Nephron progenitor cell (in vitro differentiated cells): ENCODE measurements at regions not wholly inside any gene's neighbourhood (a gene's known extent, or its start where the extent isn't known, plus 50 kb on each side); places are given as distances from the start of the nearest gene placed in this dataset.

ENCODE experiments used
- DNase-seq: peaks from one replicate; pipeline ENCODE4 v3.0.0; 2021
- H3K27ac Mint-ChIP-seq: 2 replicates; pipeline ENCODE4 v1.8.0; 2021; ENCODE audit warnings: mild to moderate bottlenecking, moderate library complexity, mixed read lengths
- H3K27me3 Mint-ChIP-seq: 2 replicates; pipeline ENCODE4 v1.8.0; 2021; ENCODE audit warnings: mild to moderate bottlenecking, low read depth, mixed read lengths; ENCODE audit not compliant: poor library complexity
- H3K36me3 Mint-ChIP-seq: 2 replicates; pipeline ENCODE4 v1.8.0; 2021; ENCODE audit warnings: low read depth, mixed read lengths
- H3K4me1 Mint-ChIP-seq: 2 replicates; pipeline ENCODE4 v1.8.0; 2021; ENCODE audit warnings: mixed read lengths
- H3K4me3 Mint-ChIP-seq: 2 replicates; pipeline ENCODE4 v1.8.0; 2021; ENCODE audit warnings: mild to moderate bottlenecking, moderate library complexity, mixed read lengths
- H3K9me3 Mint-ChIP-seq: 2 replicates; pipeline ENCODE4 v1.8.0; 2021; ENCODE audit warnings: mild to moderate bottlenecking, moderate library complexity, mixed read lengths
- CTCF ChIP-seq: fragments of 200-600 bp; sonication (generic); IDR thresholded peaks from 2 replicates; pipeline ENCODE4 v1.5.0; 2021; ENCODE audit warnings: antibody characterized with exemption

- peaks cover 13% of the 10 kb centered on the region for H3K4me1 Mint-ChIP-seq
- no peak overlapping the region for H3K27ac Mint-ChIP-seq
- DNase-seq: no peak
- H3K9me3 Mint-ChIP-seq: peaks cover 6% of the 10 kb centered on the region
- peaks cover 3% of the 10 kb centered on the region for H3K27me3 Mint-ChIP-seq
- TF ChIP-seq CTCF: no peak
- no peak overlapping the region for H3K4me3 Mint-ChIP-seq
- no peaks in the 10 kb centered on the region for H3K36me3 Mint-ChIP-seq
Observed at GRCh38 chr6:21506126-21506525, 87.4 kb upstream of the SOX4 start.

- Mint-ChIP-seq H3K27ac (no peak overlapping the region), H3K9me3 (peaks cover 6% of the 10 kb centered on the region), H3K4me1 (no peaks in the 10 kb centered on the region), H3K36me3 (no peaks in the 10 kb centered on the region), H3K4me3 (no peak overlapping the region), H3K27me3 (peaks cover 3% of the 10 kb centered on the region)
- no peak for DNase-seq
- no peak for TF ChIP-seq CTCF
Observed at GRCh38 chr6:21507811-21508210, 85.7 kb upstream of the SOX4 start.

DNA sequence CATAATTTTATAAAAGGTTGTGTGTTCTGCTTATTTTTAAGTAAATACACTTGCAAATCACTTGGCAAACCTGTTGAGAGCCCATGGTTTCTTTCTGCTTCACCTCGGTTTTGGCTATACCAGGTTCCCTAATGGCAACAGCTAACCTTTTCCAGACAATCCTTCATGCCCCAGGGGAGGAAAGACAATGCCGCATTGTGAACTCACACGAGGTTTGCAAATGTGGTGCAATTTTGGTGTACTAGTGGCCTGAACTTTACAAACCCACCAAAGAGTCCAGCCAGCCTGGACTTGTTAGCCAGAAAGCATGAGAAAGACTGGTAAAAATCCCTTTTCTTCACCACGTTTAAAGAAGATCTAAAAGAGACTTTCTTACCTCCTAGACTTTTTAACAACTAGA is 84.8 kb upstream of the SOX4 start:
- H3K4me3 Mint-ChIP-seq: no peak overlapping the region
- DNase-seq: no peak
- H3K4me1 Mint-ChIP-seq: no peaks in the 10 kb centered on the region
- TF ChIP-seq CTCF: no peak
- H3K27ac Mint-ChIP-seq: no peak overlapping the region
- no peaks in the 10 kb centered on the region for H3K9me3 Mint-ChIP-seq
- H3K36me3 Mint-ChIP-seq: no peaks in the 10 kb centered on the region
- H3K27me3 Mint-ChIP-seq: peaks cover 3% of the 10 kb centered on the region

DNA sequence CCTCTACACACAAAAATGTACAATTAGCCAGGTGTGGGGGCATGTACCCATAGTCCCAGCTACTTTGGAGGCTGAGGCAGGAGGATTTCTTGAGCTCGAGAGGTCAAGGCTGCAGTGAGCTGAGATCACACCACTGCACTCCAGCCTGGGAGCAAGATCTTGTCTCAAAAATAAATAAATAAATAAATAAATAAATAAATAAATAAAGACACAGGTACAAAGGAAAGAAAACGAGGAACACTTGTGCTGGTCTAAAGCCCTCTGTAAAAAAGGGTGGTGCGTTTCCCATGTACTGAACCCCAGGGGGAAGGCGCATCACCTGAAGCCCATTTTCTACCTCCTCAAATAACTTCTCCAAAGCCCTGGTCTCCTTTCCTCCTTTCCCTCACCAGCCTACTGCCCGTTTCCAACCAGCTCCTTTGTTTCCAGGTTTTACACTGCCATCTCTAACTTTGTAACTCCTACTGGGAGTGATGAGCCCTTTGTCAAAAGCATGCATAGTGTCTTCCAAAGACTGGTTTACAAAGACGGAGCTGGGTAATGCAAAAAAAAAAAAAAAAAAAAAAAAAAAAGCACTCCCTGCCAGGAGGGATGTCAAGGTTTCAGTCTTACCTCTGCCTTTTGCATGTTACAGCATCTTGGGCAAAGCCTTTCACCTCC is 81.5 kb upstream of the SOX4 start:
- H3K4me1 Mint-ChIP-seq: no peaks in the 10 kb centered on the region
- TF ChIP-seq CTCF: no peak
- no peak for DNase-seq
- no peak overlapping the region for H3K4me3 Mint-ChIP-seq
- no peaks in the 10 kb centered on the region for H3K9me3 Mint-ChIP-seq
- H3K27me3 Mint-ChIP-seq: peaks cover 3% of the 10 kb centered on the region
- no peak overlapping the region for H3K27ac Mint-ChIP-seq
- no peaks in the 10 kb centered on the region for H3K36me3 Mint-ChIP-seq

GRCh38 chr6:21514288-21514687 is 79.3 kb upstream of the SOX4 start:
- Mint-ChIP-seq H3K4me1 (no peaks in the 10 kb centered on the region), H3K4me3 (no peak overlapping the region), H3K9me3 (no peaks in the 10 kb centered on the region), H3K27ac (no peak overlapping the region), H3K36me3 (no peaks in the 10 kb centered on the region), H3K27me3 (no peaks in the 10 kb centered on the region)
- TF ChIP-seq CTCF: no peak
- DNase-seq: no peak

GRCh38 chr6:21518317-21518716 is 75.2 kb upstream of the SOX4 start:
- H3K9me3 Mint-ChIP-seq: no peaks in the 10 kb centered on the region
- H3K4me1 Mint-ChIP-seq: peaks cover 9% of the 10 kb centered on the region
- DNase-seq: no peak
- TF ChIP-seq CTCF: no peak
- H3K4me3 Mint-ChIP-seq: no peak overlapping the region
- peaks cover 3% of the 10 kb centered on the region for H3K27me3 Mint-ChIP-seq
- no peaks in the 10 kb centered on the region for H3K36me3 Mint-ChIP-seq
- H3K27ac Mint-ChIP-seq: no peak overlapping the region
